H9 (cell line): ENCODE measurements at regions not wholly inside any gene's neighbourhood (a gene's known extent, or its start where the extent isn't known, plus 50 kb on each side); places are given as distances from the start of the nearest gene placed in this dataset.

ENCODE experiments used
- DNase-seq: peaks from one replicate; pipeline ENCODE4 v3.0.0-alpha.2; 2017
- H2AFZ ChIP-seq: one replicate; pipeline ENCODE4 v1.6.1; 2013; ENCODE audit warnings: mild to moderate bottlenecking, low read length, control low read depth, moderate library complexity
- H2AK5ac ChIP-seq: 2 replicates; pipeline ENCODE4 v1.6.1; 2013; ENCODE audit warnings: low read length, control low read depth, mixed read lengths; ENCODE audit not compliant: insufficient read length
- H2BK120ac ChIP-seq: one replicate; pipeline ENCODE4 v1.6.1; 2013; ENCODE audit warnings: low read depth, mild to moderate bottlenecking, low read length, control low read depth, inconsistent platforms; ENCODE audit not compliant: poor library complexity, severe bottlenecking
- H2BK12ac ChIP-seq: 2 replicates; pipeline ENCODE4 v1.6.1; 2013; ENCODE audit warnings: low read length, control low read depth, mixed read lengths, low read depth; ENCODE audit not compliant: insufficient read length
- H2BK15ac ChIP-seq: 2 replicates; pipeline ENCODE4 v1.6.1; 2013; ENCODE audit warnings: low read depth, low read length, control low read depth
- H2BK20ac ChIP-seq: one replicate; pipeline ENCODE4 v1.6.1; 2013; ENCODE audit warnings: low read depth, mild to moderate bottlenecking, low read length, control low read depth, inconsistent platforms; ENCODE audit not compliant: poor library complexity, severe bottlenecking
- H2BK5ac ChIP-seq: 2 replicates; pipeline ENCODE4 v1.6.1; 2013; ENCODE audit warnings: low read length, control low read depth, mixed read lengths; ENCODE audit not compliant: insufficient read length
- H3K14ac ChIP-seq: 2 replicates; pipeline ENCODE4 v1.6.1; 2013; ENCODE audit warnings: low read length, control low read depth; ENCODE audit not compliant: insufficient read depth
- H3K18ac ChIP-seq: 2 replicates; pipeline ENCODE4 v1.6.1; 2013; ENCODE audit warnings: low read depth, mild to moderate bottlenecking, mixed read lengths, low read length, control low read depth; ENCODE audit not compliant: insufficient read length
- H3K23ac ChIP-seq: 2 replicates; pipeline ENCODE4 v1.6.1; 2013; ENCODE audit warnings: low read length, control low read depth, mixed read lengths, low read depth; ENCODE audit not compliant: insufficient read length
- H3K23me2 ChIP-seq: 2 replicates; pipeline ENCODE4 v1.6.1; 2013; ENCODE audit warnings: low read depth, mild to moderate bottlenecking, mixed read lengths, low read length, control low read depth; ENCODE audit not compliant: insufficient read length, poor library complexity, severe bottlenecking
- H3K27ac ChIP-seq: 2 replicates; pipeline ENCODE4 v1.5.1; 2013; ENCODE audit warnings: low read length, control low read depth, mixed read lengths, low read depth; ENCODE audit not compliant: insufficient read length
- H3K27me3 ChIP-seq: 2 replicates; pipeline ENCODE4 v1.6.1; 2013; ENCODE audit warnings: low read length, control low read depth, inconsistent platforms; ENCODE audit not compliant: insufficient read depth
- H3K4ac ChIP-seq: 2 replicates; pipeline ENCODE4 v1.6.1; 2013; ENCODE audit warnings: low read depth, mild to moderate bottlenecking, control low read depth, inconsistent platforms, low read length, moderate library complexity
- H3K4me1 ChIP-seq: 2 replicates; pipeline ENCODE4 v1.6.1; 2013; ENCODE audit warnings: low read length, control low read depth, inconsistent platforms; ENCODE audit not compliant: insufficient read depth
- H3K4me2 ChIP-seq: 2 replicates; pipeline ENCODE4 v1.6.1; 2013; ENCODE audit warnings: low read length, control low read depth, mixed read lengths; ENCODE audit not compliant: insufficient read length, insufficient read depth
- H3K56ac ChIP-seq: 2 replicates; pipeline ENCODE4 v1.6.1; 2013; ENCODE audit warnings: low read depth, mild to moderate bottlenecking, mixed read lengths, low read length, control low read depth; ENCODE audit not compliant: insufficient read length
- H3K79me1 ChIP-seq: 2 replicates; pipeline ENCODE4 v1.6.1; 2013; ENCODE audit warnings: low read depth, mild to moderate bottlenecking, moderate library complexity, low read length, control low read depth, inconsistent platforms; ENCODE audit not compliant: insufficient read depth, poor library complexity, severe bottlenecking
- H3K79me2 ChIP-seq: 2 replicates; pipeline ENCODE4 v1.6.1; 2013; ENCODE audit warnings: low read length, control low read depth, inconsistent platforms; ENCODE audit not compliant: insufficient read depth
- H3K9ac ChIP-seq: 2 replicates; pipeline ENCODE4 v1.6.1; 2013; ENCODE audit warnings: low read length, control low read depth, mixed read lengths; ENCODE audit not compliant: insufficient read length; ENCODE audit errors: extremely low read depth
- H3K9me3 ChIP-seq: one replicate; pipeline ENCODE4 v1.6.1; 2013; ENCODE audit warnings: low read depth, low read length, inconsistent platforms; ENCODE audit not compliant: control insufficient read depth
- H3T11ph ChIP-seq: one replicate; pipeline ENCODE4 v1.6.1; 2013; ENCODE audit warnings: mild to moderate bottlenecking, low read length, control low read depth, inconsistent platforms
- H4K20me1 ChIP-seq: one replicate; pipeline ENCODE4 v1.6.1; 2013; ENCODE audit not compliant: control insufficient read depth, insufficient read length, insufficient read depth
- H4K5ac ChIP-seq: 2 replicates; pipeline ENCODE4 v1.6.1; 2013; ENCODE audit warnings: low read depth, mild to moderate bottlenecking, mixed read lengths, low read length, control low read depth; ENCODE audit not compliant: insufficient read length
- H4K8ac ChIP-seq: replicated peaks from 2 replicates; pipeline ENCODE4 v1.6.1; 2013; ENCODE audit warnings: low read length, control low read depth, mixed read lengths, low read depth; ENCODE audit not compliant: insufficient read length
- H4K91ac ChIP-seq: 2 replicates; pipeline ENCODE4 v1.6.1; 2013; ENCODE audit warnings: low read depth, mild to moderate bottlenecking, moderate library complexity, mixed read lengths, low read length, control low read depth; ENCODE audit not compliant: insufficient read length
- H3K27ac Mint-ChIP-seq, 3 experiments: 2 replicates in 2 of 3; 3 replicates in 1 of 3; pipeline ENCODE4 v1.8.0; 2020 to 2021; ENCODE audit warnings: mixed read lengths in 3 of 3, mild to moderate bottlenecking in 1 of 3, moderate library complexity in 1 of 3
- H3K27me3 Mint-ChIP-seq: 2 replicates; pipeline ENCODE4 v1.8.0; 2021; ENCODE audit warnings: low read depth, mild to moderate bottlenecking, moderate library complexity, mixed read lengths
- H3K36me3 Mint-ChIP-seq, 3 experiments: 2 replicates in 2 of 3; 3 replicates in 1 of 3; pipeline ENCODE4 v1.8.0; 2020 to 2021; ENCODE audit warnings: low read depth in 3 of 3, mixed read lengths in 3 of 3; ENCODE audit not compliant: insufficient read depth in 1 of 3
- H3K4me1 Mint-ChIP-seq, 2 experiments: 2 replicates each; pipeline ENCODE4 v1.8.0; 2020; ENCODE audit warnings: mixed read lengths in 2 of 2
- H3K4me3 Mint-ChIP-seq, 2 experiments: 2 replicates in 1 of 2; 3 replicates in 1 of 2; pipeline ENCODE4 v1.8.0; 2020 to 2021; ENCODE audit warnings: mild to moderate bottlenecking in 2 of 2, mixed read lengths in 2 of 2, moderate library complexity in 1 of 2
- H3K9me3 Mint-ChIP-seq, 2 experiments: 2 replicates in 1 of 2; 3 replicates in 1 of 2; pipeline ENCODE4 v1.8.0; 2020; ENCODE audit warnings: mild to moderate bottlenecking in 2 of 2, mixed read lengths in 2 of 2, moderate library complexity in 1 of 2
- CTCF ChIP-seq: fragments of 200-600 bp; sonication (generic); conservative IDR thresholded peaks from 3 replicates; pipeline ENCODE4 v1.8.0; 2021; ENCODE audit warnings: antibody characterized with exemption, mild to moderate bottlenecking
- WGBS: extraction: QIAGEN DNeasy Blood & Tissue Kit; methylation state at CpG from one replicate; pipeline ENCODE4 v1.1.7; 2013; ENCODE audit warnings: missing lambda C conversion rate, low lambda C conversion rate, mixed read lengths; ENCODE audit not compliant: insufficient read length; ENCODE audit errors: extremely low coverage; 5-methylcytosine and 5-hydroxymethylcytosine counted together

GRCh38 chr3:25902586-25902985 lies 112.7 kb downstream of the OXSM start:
- H3K9me3 ChIP-seq, result no peaks in the 10 kb centered on the region
- no peaks in the 10 kb centered on the region for H4K20me1 ChIP-seq
- H3K23ac ChIP-seq, result no peak overlapping the region
- no peak overlapping the region for H3K14ac ChIP-seq
- Mint-ChIP-seq H3K4me3 (no peak overlapping the region), H3K27ac (no peak overlapping the region), H3K4me1 (peaks cover 18 to 33% of the 10 kb centered on the region in 2 experiments), H3K27me3 (no peaks in the 10 kb centered on the region), H3K36me3 (no peaks in the 10 kb centered on the region), H3K9me3 (no peaks in the 10 kb centered on the region; a peak in 1 of 5 replicates)
- H2BK15ac ChIP-seq, result no peak overlapping the region
- H2BK20ac ChIP-seq, result no peak overlapping the region
- no peak overlapping the region for H2BK120ac ChIP-seq
- no peak for DNase-seq
- H3K4ac ChIP-seq, result no peak overlapping the region
- H3K18ac ChIP-seq, result no peak overlapping the region
- H3K79me1 ChIP-seq, result no peaks in the 10 kb centered on the region
- no CpG with 5 or more reads among the region's 2 CpGs for WGBS
- no peak overlapping the region for H3K9ac ChIP-seq
- no peaks in the 10 kb centered on the region for H3K79me2 ChIP-seq
- no peak overlapping the region for H2BK12ac ChIP-seq
- no peak for TF ChIP-seq CTCF
- H3K4me2 ChIP-seq, result no peak overlapping the region
- no peaks in the 10 kb centered on the region for H3K23me2 ChIP-seq
- no peak overlapping the region for H3K56ac ChIP-seq
- H2AFZ ChIP-seq, result no peak overlapping the region
- H3K27me3 ChIP-seq, result no peaks in the 10 kb centered on the region
- no peak overlapping the region for H2BK5ac ChIP-seq
- H4K91ac ChIP-seq, result no peak overlapping the region
- H3T11ph ChIP-seq, result no peak overlapping the region
- no peak overlapping the region for H3K27ac ChIP-seq
- no peak overlapping the region for H4K5ac ChIP-seq
- no peak overlapping the region for H4K8ac ChIP-seq
- H2AK5ac ChIP-seq, result no peak overlapping the region
- H3K4me1 ChIP-seq, result no peaks in the 10 kb centered on the region; the same call in 1 of the 2 replicates
